H1 (cell line): ENCODE measurements at regions not wholly inside any gene's neighbourhood (a gene's known extent, or its start where the extent isn't known, plus 50 kb on each side); places are given as distances from the start of the nearest gene placed in this dataset.

Experiments used
- CTCF ChIA-PET: fragments of 300-600 bp; sonication (Branson Sonifier 250); formaldehyde crosslinking; loops from one replicate; lab custom pipeline; 2021; ENCODE audit not compliant: partially characterized antibody; lab: Charles Lee
- POLR2A ChIA-PET: fragments of 300-600 bp; sonication (Branson Sonifier 250); formaldehyde crosslinking; loops from one replicate; lab custom pipeline; 2021; ENCODE audit warnings: inconsistent platforms; ENCODE audit not compliant: partially characterized antibody; lab: Charles Lee
- DNase-seq, 2 experiments: peaks; one replicate each; pipeline versions ENCODE4 v3.0.0 to v3.0.0-alpha.2; 2010 to 2022; ENCODE audit warnings: low spot score in 2 of 2, low read depth in 1 of 2, mixed read lengths in 1 of 2
- FAIRE-seq: peaks from 2 replicates; lab custom pipeline; 2011; peaks lifted over from hg19 to GRCh38; lab: Jason Lieb, UNC
- H2AFZ ChIP-seq: 2 replicates; pipeline ENCODE4 v1.8.1; 2012; ENCODE audit warnings: low read length, inconsistent platforms
- H2AK5ac ChIP-seq: 2 replicates; pipeline ENCODE4 v1.6.1; 2013; ENCODE audit warnings: low read depth, low read length
- H2BK120ac ChIP-seq: replicated peaks from 2 replicates; pipeline ENCODE3; 2013; ENCODE audit warnings: low read depth, low read length, inconsistent platforms
- H2BK12ac ChIP-seq: 2 replicates; pipeline ENCODE4 v1.6.1; 2013; ENCODE audit warnings: low read depth, low read length
- H2BK15ac ChIP-seq: 2 replicates; pipeline ENCODE4 v1.6.1; 2013; ENCODE audit warnings: low read length
- H2BK20ac ChIP-seq: 2 replicates; pipeline ENCODE4 v1.6.1; 2013; ENCODE audit warnings: low read length
- H2BK5ac ChIP-seq: 2 replicates; pipeline ENCODE4 v1.6.1; 2013; ENCODE audit warnings: low read depth, low read length
- H3K14ac ChIP-seq: 2 replicates; pipeline ENCODE4 v1.6.1; 2013; ENCODE audit warnings: inconsistent platforms; ENCODE audit not compliant: insufficient read length
- H3K18ac ChIP-seq: 2 replicates; pipeline ENCODE4 v1.6.1; 2013; ENCODE audit warnings: low read length; ENCODE audit errors: extremely low read depth
- H3K23ac ChIP-seq: 2 replicates; pipeline ENCODE4 v1.6.1; 2013; ENCODE audit warnings: inconsistent platforms; ENCODE audit not compliant: insufficient read length
- H3K23me2 ChIP-seq: 2 replicates; pipeline ENCODE4 v1.6.1; 2013; ENCODE audit warnings: low read depth, low read length
- H3K27ac ChIP-seq: 2 replicates; pipeline ENCODE4 v1.6.1; 2011; ENCODE audit warnings: low read depth, low read length, inconsistent platforms
- H3K27me3 ChIP-seq, 4 experiments: replicated peaks in 1 of 4; 1 replicate in 1 of 4; 2 replicates in 3 of 4; pipeline versions ENCODE4 v1.6.1 to v1.8.1; 2011 to 2013; ENCODE audit warnings: low read length in 3 of 4, mild to moderate bottlenecking in 3 of 4, inconsistent platforms in 2 of 4, mixed read lengths in 2 of 4, moderate library complexity in 1 of 4; ENCODE audit not compliant: control insufficient read depth in 3 of 4, insufficient read depth in 3 of 4; ENCODE audit errors: extremely low read depth in 1 of 4
- H3K36me3 ChIP-seq, 4 experiments: 2 replicates each; pipeline versions ENCODE4 v1.6.1 to v1.8.1; 2011 to 2013; ENCODE audit warnings: mild to moderate bottlenecking in 4 of 4, low read length in 3 of 4, moderate library complexity in 2 of 4, control low read depth in 1 of 4, inconsistent platforms in 1 of 4; ENCODE audit not compliant: insufficient read depth in 4 of 4, control insufficient read depth in 2 of 4
- H3K4ac ChIP-seq: replicated peaks from 2 replicates; pipeline ENCODE3; 2013; ENCODE audit warnings: low read length, low read depth, mixed read lengths, inconsistent platforms; ENCODE audit not compliant: insufficient read length
- H3K4me1 ChIP-seq, 4 experiments: replicated peaks in 1 of 4; 1 replicate in 1 of 4; 2 replicates in 3 of 4; pipeline versions ENCODE4 v1.6.1 to v1.8.1; 2011 to 2013; ENCODE audit warnings: low read length in 3 of 4, inconsistent platforms in 2 of 4, mixed read lengths in 1 of 4; ENCODE audit not compliant: insufficient read depth in 4 of 4, control insufficient read depth in 3 of 4
- H3K4me2 ChIP-seq, 2 experiments: 2 replicates each; pipeline versions ENCODE4 v1.6.1 to v1.8.1; 2011 to 2013; ENCODE audit warnings: low read depth in 2 of 2, low read length in 2 of 2, control low read depth in 1 of 2, inconsistent platforms in 1 of 2, mild to moderate bottlenecking in 1 of 2; ENCODE audit not compliant: insufficient read depth in 1 of 2
- H3K4me3 ChIP-seq, 4 experiments: fragments of 200-600, 300-600 bp in 1 of 4; sonication (generic), shearing (Covaris generic), sonication (Bioruptor Twin) in 1 of 4; 2 replicates each; pipeline versions ENCODE4 v1.5.1 to v1.8.1; 2011 to 2016; ENCODE audit warnings: low read length in 4 of 4, low read depth in 3 of 4, control low read depth in 2 of 4, inconsistent platforms in 2 of 4, mild to moderate bottlenecking in 2 of 4, mixed read lengths in 1 of 4, moderate library complexity in 1 of 4; ENCODE audit not compliant: insufficient read depth in 2 of 4; ENCODE audit errors: extremely low read depth in 1 of 4
- H3K56ac ChIP-seq: replicated peaks from 2 replicates; pipeline ENCODE3; 2013; ENCODE audit warnings: low read depth, mild to moderate bottlenecking, mixed read lengths, low read length, inconsistent platforms; ENCODE audit not compliant: insufficient read length
- H3K79me1 ChIP-seq: 2 replicates; pipeline ENCODE4 v1.6.1; 2013; ENCODE audit warnings: low read depth, low read length, control low read depth
- H3K79me2 ChIP-seq, 2 experiments: 2 replicates each; pipeline versions ENCODE4 v1.6.1 to v1.8.1; 2012 to 2013; ENCODE audit warnings: low read length in 2 of 2, mild to moderate bottlenecking in 2 of 2, inconsistent platforms in 1 of 2; ENCODE audit not compliant: insufficient read depth in 2 of 2, control insufficient read depth in 1 of 2
- H3K9ac ChIP-seq, 4 experiments: replicated peaks in 1 of 4; 1 replicate in 1 of 4; 2 replicates in 3 of 4; pipeline versions ENCODE4 v1.6.1 to v1.8.1; 2011 to 2013; ENCODE audit warnings: low read depth in 3 of 4, low read length in 3 of 4, control low read depth in 2 of 4, mild to moderate bottlenecking in 2 of 4, moderate library complexity in 2 of 4, inconsistent platforms in 1 of 4; ENCODE audit errors: extremely low read depth in 1 of 4
- H3K9me3 ChIP-seq, 2 experiments: 2 replicates each; pipeline versions ENCODE4 v1.6.1 to v1.8.1; 2012 to 2013; ENCODE audit warnings: mild to moderate bottlenecking in 2 of 2, moderate library complexity in 2 of 2, control low read depth in 1 of 2, inconsistent platforms in 1 of 2, low read depth in 1 of 2, low read length in 1 of 2, mixed read lengths in 1 of 2; ENCODE audit not compliant: insufficient read depth in 2 of 2
- H4K20me1 ChIP-seq, 2 experiments: replicated peaks in 1 of 2; 2 replicates each; pipeline versions ENCODE3 to v1.8.1; 2011 to 2013; ENCODE audit warnings: inconsistent platforms in 2 of 2, low read length in 2 of 2, mild to moderate bottlenecking in 1 of 2; ENCODE audit not compliant: insufficient read depth in 2 of 2, control insufficient read depth in 1 of 2
- H4K5ac ChIP-seq: 2 replicates; pipeline ENCODE4 v1.6.1; 2013; ENCODE audit warnings: low read length, low read depth, mixed read lengths, inconsistent platforms; ENCODE audit not compliant: insufficient read length
- H4K8ac ChIP-seq: 2 replicates; pipeline ENCODE4 v1.8.0; 2013; ENCODE audit warnings: mild to moderate bottlenecking, moderate library complexity, low read length, inconsistent platforms; ENCODE audit not compliant: insufficient read depth; ENCODE audit errors: extremely low read depth
- H4K91ac ChIP-seq: replicated peaks from 2 replicates; pipeline ENCODE3; 2013; ENCODE audit warnings: low read length, mixed read lengths, inconsistent platforms; ENCODE audit not compliant: insufficient read length
- BCL11A ChIP-seq, 2 experiments: IDR thresholded peaks; one replicate each; pipeline ENCODE4 v1.6.1; 2011; ENCODE audit warnings: low read depth in 2 of 2, low read length in 2 of 2, mild to moderate bottlenecking in 2 of 2
- CBX8 ChIP-seq: fragments of 300-800, 300-1000 bp; sonication (generic); IDR thresholded peaks from 2 replicates; pipeline ENCODE4 v1.7.1; 2016; ENCODE audit warnings: low read depth, low read length, borderline replicate concordance
- CHD1 ChIP-seq: IDR thresholded peaks from 2 replicates; pipeline ENCODE4 v1.6.1; 2012; ENCODE audit warnings: low read depth, low read length, improper control_type of control experiment
- HDAC2 ChIP-seq, 2 experiments: fragments of 300-600 bp in 1 of 2; sonication (generic) in 1 of 2; IDR thresholded peaks; 2 replicates each; pipeline ENCODE4 v1.6.1; 2011 to 2012; ENCODE audit warnings: low read depth in 2 of 2, low read length in 2 of 2, mild to moderate bottlenecking in 2 of 2, moderate library complexity in 2 of 2, borderline replicate concordance in 1 of 2, inconsistent platforms in 1 of 2
- JUND ChIP-seq: IDR thresholded peaks from 2 replicates; pipeline ENCODE4 v1.6.1; 2011; ENCODE audit warnings: mild to moderate bottlenecking, improper control_type of control experiment, low read length
- KDM4A ChIP-seq: IDR thresholded peaks from one replicate; pipeline ENCODE4 v1.7.1; 2012; ENCODE audit warnings: low read depth, mild to moderate bottlenecking, moderate library complexity, low read length, inconsistent platforms; ENCODE audit not compliant: severe bottlenecking
- KDM5A ChIP-seq: fragments of 200-600 bp; IDR thresholded peaks from 2 replicates; pipeline ENCODE4 v1.7.1; 2012; ENCODE audit warnings: mild to moderate bottlenecking, low read length, inconsistent platforms, mixed read lengths
- RXRA ChIP-seq: IDR thresholded peaks from 2 replicates; pipeline ENCODE4 v1.6.1; 2011; ENCODE audit warnings: low read depth, mild to moderate bottlenecking, low read length, moderate library complexity; ENCODE audit not compliant: insufficient read depth
- SIN3A ChIP-seq, 2 experiments: IDR thresholded peaks in 1 of 2; conservative IDR thresholded peaks in 1 of 2; 2 replicates each; pipeline ENCODE4 v1.6.1; 2011 to 2012; ENCODE audit warnings: low read length in 2 of 2, improper control_type of control experiment in 1 of 2, low read depth in 1 of 2, mild to moderate bottlenecking in 1 of 2
- SIX5 ChIP-seq: IDR thresholded peaks from 2 replicates; pipeline ENCODE4 v1.6.1; 2011; ENCODE audit warnings: mild to moderate bottlenecking, low read depth, low read length
- TAF1 ChIP-seq: IDR thresholded peaks from 2 replicates; pipeline ENCODE4 v1.6.1; 2011; ENCODE audit warnings: mild to moderate bottlenecking, low read depth, low read length
- TCF12 ChIP-seq: IDR thresholded peaks from 2 replicates; pipeline ENCODE4 v1.6.1; 2011; ENCODE audit warnings: low read depth, mild to moderate bottlenecking, low read length
- TF ChIP-seq, protein P1 (sequence below), 3 experiments: IDR thresholded peaks; 1 replicate in 2 of 3; 2 replicates in 1 of 3; pipeline versions ENCODE4 v1.5.1 to v1.6.1; 2011; ENCODE audit warnings: low read length in 3 of 3, mild to moderate bottlenecking in 3 of 3, inconsistent platforms in 2 of 3, low read depth in 1 of 3, moderate library complexity in 1 of 3; ENCODE audit not compliant: insufficient read depth in 1 of 3; ENCODE audit errors: control extremely low read depth in 1 of 3

- ChIA-PET POLR2A (no interaction called here), CTCF (interaction anchor here (3.6 kb wide), 1 partner anchor 8 kb away, joined by 18 read pairs; no protein-coding TSS in a partner anchor)
- no peak for TF ChIP-seq SIN3A (conservative IDR thresholded peaks at IDR 0.05 in 1 of 2, IDR thresholded peaks at IDR 0.05 in 1 of 2; ENCODE audit: low read depth in 1 of 2, low read length in 2 of 2)
- no peak for TF ChIP-seq TAF1
- TF ChIP-seq RXRA, result no peak
- no peak for TF ChIP-seq TCF12
- no peak for TF ChIP-seq CBX8
- no peak for TF ChIP-seq KDM4A
- TF ChIP-seq HDAC2 (IDR thresholded peaks at IDR 0.05; ENCODE audit: borderline replicate concordance in 1 of 2, low read depth in 2 of 2, low read length in 2 of 2), result no peak
- no peak for TF ChIP-seq JUND
- no peak for TF ChIP-seq BCL11A (IDR thresholded peaks at IDR 0.05; ENCODE audit: low read depth in 2 of 2, low read length in 2 of 2)
- no peak for TF ChIP-seq KDM5A
- TF ChIP-seq CHD1, result no peak
- TF ChIP-seq SIX5, result no peak
- TF ChIP-seq, protein P1, sequence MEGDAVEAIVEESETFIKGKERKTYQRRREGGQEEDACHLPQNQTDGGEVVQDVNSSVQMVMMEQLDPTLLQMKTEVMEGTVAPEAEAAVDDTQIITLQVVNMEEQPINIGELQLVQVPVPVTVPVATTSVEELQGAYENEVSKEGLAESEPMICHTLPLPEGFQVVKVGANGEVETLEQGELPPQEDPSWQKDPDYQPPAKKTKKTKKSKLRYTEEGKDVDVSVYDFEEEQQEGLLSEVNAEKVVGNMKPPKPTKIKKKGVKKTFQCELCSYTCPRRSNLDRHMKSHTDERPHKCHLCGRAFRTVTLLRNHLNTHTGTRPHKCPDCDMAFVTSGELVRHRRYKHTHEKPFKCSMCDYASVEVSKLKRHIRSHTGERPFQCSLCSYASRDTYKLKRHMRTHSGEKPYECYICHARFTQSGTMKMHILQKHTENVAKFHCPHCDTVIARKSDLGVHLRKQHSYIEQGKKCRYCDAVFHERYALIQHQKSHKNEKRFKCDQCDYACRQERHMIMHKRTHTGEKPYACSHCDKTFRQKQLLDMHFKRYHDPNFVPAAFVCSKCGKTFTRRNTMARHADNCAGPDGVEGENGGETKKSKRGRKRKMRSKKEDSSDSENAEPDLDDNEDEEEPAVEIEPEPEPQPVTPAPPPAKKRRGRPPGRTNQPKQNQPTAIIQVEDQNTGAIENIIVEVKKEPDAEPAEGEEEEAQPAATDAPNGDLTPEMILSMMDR (IDR thresholded peaks at IDR 0.05; ENCODE audit: control extremely low read depth in 1 of 3, insufficient read depth in 1 of 3, low read depth in 1 of 3, low read length in 3 of 3), result no peak
- Histone ChIP-seq H2BK120ac (no peak overlapping the region), H3K14ac (no peak overlapping the region), H3K56ac (no peak overlapping the region), H3K9ac (no peak overlapping the region), H2BK5ac (no peak overlapping the region), H4K91ac (no peak overlapping the region), H4K8ac (no peak overlapping the region), H3K4me2 (no peak overlapping the region), H4K5ac (no peak overlapping the region), H3K18ac (no peak overlapping the region), H3K79me1 (no peaks in the 10 kb centered on the region), H3K4ac (no peak overlapping the region), H3K4me3 (no peak overlapping the region), H3K4me1 (no peaks in the 10 kb centered on the region), H3K23me2 (no peaks in the 10 kb centered on the region), H2AFZ (no peak overlapping the region), H2BK15ac (no peak overlapping the region), H3K79me2 (no peaks in the 10 kb centered on the region), H3K9me3 (peaks cover 0 to 3% of the 10 kb centered on the region in 2 experiments; a peak in 2 of 4 replicates), H2BK20ac (no peak overlapping the region), H3K27me3 (no peaks in the 10 kb centered on the region; a peak in 1 of 7 replicates), H2AK5ac (no peak overlapping the region), H2BK12ac (no peak overlapping the region), H3K27ac (no peak overlapping the region), H3K23ac (no peak overlapping the region), H4K20me1 (no peaks in the 10 kb centered on the region), H3K36me3 (no peaks in the 10 kb centered on the region)
- FAIRE-seq (no peak), DNase-seq (no peak)
These were observed 204.5 kb upstream of the RHOBTB1 start for GRCh38 chr10:61148451-61148850.
